Erythroblast (primary cell): ENCODE measurements at regions not wholly inside any gene's neighbourhood (a gene's known extent, or its start where the extent isn't known, plus 50 kb on each side); places are given as distances from the start of the nearest gene placed in this dataset.

ENCODE experiments used
- DNase-seq, 2 experiments: peaks; one replicate each; lab custom pipeline; 2025; lab: John Stamatoyannopoulos, UW
- GATA1 ChIP-seq: IDR thresholded peaks from 2 replicates; pipeline ENCODE4 v1.6.1; 2011; ENCODE audit warnings: low read depth, mild to moderate bottlenecking, control low read depth, low read length, moderate library complexity
- POLR2A ChIP-seq: IDR thresholded peaks from 2 replicates; pipeline ENCODE4 v1.6.1; 2011; ENCODE audit warnings: mild to moderate bottlenecking, low read length

DNA sequence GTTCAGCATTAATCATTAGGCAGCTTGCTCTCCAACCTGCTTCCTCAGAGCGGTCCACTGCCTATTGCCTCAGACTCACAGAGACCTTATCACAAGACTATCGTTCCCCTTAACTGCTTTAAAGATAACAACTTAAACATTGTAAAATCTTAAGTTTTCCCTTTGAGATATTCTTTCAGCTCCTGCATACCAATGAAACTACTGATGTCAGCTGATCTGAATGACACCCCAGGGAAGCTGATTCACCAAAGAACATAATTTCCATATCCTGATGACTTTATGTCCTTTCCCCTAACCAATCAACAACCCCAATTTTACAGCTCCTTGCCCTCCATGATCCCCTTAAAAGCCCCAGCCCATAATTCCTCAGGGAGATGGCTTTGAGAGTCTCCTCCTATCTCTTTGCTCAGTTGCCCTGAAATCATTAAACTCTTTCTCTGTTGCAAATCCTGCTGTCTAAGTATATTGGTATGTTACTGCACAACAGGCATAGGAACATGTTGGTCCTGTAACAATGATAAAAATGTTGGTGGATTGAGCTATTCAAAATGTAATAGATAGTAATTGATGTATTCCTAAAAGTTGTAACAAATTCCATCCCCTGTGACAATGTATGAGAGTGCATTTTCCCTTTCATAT is 621.4 kb upstream of the RGS18 start:
- TF ChIP-seq POLR2A (no peak), GATA1 (no peak)
- no peak for DNase-seq

DNA sequence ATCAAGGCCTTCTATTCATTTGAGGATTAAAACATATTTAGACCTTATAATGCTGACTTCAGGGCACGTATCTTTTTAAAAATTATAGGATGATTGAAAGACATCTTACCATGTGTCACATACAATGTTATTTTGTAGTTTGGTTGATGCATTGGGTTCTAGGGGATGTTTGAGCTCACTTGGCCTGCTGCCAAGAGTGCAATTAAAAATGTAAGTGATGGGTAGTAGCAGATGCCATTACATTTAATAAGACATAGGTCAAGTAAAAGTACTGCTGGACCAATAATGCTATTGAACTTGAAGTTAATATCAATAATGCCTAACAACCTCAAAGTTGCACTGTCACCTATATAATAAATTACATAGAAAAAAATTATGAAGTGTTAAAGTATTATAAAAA is 616.5 kb upstream of the RGS18 start:
- no peak for DNase-seq
- TF ChIP-seq GATA1 (no peak), POLR2A (no peak)

DNA sequence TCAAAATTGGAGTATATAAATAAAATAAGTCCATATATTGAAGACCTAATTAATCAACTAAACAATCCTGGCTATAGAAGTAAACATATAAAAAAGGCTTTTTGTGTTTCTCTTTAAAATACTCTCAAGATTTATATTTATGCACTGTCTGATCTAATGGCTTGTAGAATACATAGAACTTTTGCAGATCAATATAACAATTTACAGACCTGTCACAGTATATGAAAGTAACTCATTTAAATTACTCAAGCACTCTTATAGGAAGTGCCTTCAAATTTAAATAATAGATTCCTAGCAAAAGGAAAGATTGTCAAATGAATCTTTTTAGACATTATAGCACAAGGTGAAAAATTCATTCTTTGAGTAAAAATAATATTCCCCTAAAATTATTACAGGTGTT is 615.8 kb upstream of the RGS18 start:
- TF ChIP-seq POLR2A = no peak
- TF ChIP-seq GATA1 = no peak
- DNase-seq = no peak

DNA sequence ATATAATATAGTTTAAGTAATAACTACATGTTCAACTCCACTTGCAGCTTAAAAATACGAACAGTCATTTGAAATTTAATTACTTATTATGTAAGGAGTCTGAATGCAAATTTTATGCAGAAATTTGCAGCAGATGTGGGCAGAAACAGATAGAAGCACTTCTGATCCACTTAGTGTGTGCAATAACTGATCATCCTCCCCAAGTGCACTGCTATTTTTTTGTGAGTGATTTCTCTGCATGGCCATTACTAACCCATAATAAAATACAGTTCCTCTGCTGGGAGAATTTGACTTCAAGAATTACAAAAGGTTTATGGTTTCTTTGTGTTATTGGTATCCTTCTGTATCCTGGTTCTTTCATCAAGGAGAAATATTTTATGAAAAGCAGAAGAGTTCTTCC is 611.5 kb upstream of the RGS18 start:
- no peak for DNase-seq
- TF ChIP-seq GATA1 (no peak), POLR2A (no peak)

DNA sequence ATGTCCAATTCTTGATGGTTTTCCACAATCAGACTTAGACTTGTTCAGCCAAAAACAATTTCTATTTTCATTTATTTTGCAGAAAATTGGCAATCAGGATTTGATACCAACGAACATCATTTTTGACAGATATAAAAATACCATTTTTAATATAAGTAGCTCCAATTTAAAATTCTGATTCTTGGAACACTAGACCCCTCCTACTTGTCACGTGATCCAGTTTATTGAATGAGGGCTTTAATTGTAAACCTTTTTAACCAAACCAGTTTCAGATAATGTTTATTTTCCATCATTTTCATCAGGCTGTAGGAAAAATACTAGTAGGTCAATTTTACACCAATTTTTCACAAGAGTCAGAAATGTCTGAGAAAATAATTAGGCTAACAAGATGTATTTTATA is 607.2 kb upstream of the RGS18 start:
- no peak for DNase-seq
- TF ChIP-seq GATA1 = no peak
- no peak for TF ChIP-seq POLR2A

DNA sequence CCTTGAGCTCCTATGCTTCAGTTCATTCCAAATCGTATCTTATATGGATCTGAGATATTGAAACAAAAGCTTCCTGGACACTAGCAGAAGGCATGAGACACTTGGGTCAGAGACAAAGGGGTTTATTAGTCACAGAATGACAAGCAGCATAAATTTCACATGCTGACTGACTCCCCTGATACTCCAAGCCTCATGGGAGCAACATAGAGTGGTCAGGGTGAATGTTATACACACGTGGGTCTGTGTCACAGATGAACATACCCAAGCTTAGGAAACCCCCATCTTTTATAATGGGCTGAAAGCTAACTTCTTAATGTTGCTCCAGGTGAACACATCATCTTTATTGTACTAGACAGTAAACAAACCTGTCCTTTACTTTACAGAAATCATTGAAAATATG is 599.9 kb upstream of the RGS18 start:
- TF ChIP-seq POLR2A = no peak
- TF ChIP-seq GATA1 = no peak
- DNase-seq = no peak

DNA sequence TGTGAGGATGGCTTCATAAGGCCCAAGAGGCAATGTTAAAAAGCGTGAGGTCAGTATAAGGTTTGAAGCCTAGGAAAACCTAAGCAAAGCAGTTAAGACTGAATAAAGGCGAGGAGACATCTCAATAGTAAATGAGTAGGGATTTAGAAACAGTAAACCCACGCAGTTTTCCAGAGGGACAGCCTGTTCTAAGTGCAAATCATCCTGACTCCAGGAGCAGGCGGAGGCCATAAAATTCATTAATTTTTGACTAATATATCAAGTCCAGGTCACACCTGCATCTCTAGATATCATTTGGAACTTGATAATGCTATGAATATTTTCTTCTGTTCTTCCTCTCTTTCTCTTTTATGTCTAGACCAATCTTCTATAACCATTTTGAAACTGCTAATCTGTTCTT is 597.0 kb upstream of the RGS18 start:
- DNase-seq = no peak
- TF ChIP-seq GATA1 (no peak), POLR2A (no peak)

DNA sequence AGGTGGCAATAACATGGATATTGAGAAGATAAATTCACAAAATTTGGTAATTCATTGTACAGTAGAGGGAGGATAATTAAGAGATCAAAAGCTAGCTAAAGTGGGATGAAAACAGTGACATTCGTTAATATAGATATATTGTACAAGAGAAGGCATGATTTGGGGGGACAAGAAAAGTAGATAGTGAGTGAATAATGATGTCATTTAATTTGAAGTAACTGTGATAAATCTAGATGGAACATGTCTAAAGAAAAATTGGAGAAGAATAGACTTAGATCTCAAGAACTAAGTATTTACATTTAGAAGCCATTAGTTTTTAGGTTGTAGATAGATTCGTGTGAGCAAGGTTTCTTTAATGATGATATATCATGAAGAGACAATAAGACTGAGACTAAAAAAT is 594.0 kb upstream of the RGS18 start:
- no peak for DNase-seq
- TF ChIP-seq GATA1 = no peak
- TF ChIP-seq POLR2A = no peak

DNA sequence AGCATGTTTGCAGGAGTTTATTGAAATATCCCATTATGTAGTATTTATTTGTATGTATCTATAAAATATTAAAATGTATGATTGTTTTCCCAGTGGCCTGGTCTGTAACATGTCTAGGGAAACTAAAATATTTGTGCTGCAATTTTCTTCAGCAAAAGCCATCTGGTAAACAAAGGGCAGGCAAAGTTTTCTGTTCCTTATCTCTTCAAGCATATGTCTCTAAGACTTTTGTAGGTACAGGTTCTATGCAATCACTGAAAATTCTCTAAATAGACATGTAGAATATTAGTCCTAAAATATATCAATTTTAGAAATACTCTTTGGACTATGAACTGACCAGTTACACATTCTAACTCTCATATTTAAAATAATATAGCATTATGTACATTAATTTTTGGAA is 585.8 kb upstream of the RGS18 start:
- TF ChIP-seq GATA1 (no peak), POLR2A (no peak)
- peak; percentile 2 to 8 for DNase-seq

DNA sequence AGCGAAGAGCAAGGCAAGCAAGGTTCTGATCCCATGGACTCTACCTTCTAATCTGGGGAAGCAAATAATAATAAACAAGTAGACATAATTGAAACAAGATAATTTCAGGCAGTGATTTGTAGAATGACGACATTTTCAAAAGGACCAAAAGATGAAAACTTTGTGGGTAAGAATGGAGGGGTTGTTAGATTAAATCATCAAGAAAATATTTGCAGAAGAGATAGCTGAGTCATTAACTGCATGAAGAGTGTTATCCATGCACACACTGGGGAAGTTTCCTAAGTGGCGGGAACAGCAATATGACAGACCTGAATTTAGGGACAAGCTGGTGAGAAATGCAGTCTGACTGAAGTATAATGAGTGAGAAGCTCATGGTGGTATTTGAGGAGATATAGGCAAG is 583.1 kb upstream of the RGS18 start:
- peak in 1 of 2 experiments; percentile 1 for DNase-seq
- no peak for TF ChIP-seq POLR2A
- TF ChIP-seq GATA1 = no peak

DNA sequence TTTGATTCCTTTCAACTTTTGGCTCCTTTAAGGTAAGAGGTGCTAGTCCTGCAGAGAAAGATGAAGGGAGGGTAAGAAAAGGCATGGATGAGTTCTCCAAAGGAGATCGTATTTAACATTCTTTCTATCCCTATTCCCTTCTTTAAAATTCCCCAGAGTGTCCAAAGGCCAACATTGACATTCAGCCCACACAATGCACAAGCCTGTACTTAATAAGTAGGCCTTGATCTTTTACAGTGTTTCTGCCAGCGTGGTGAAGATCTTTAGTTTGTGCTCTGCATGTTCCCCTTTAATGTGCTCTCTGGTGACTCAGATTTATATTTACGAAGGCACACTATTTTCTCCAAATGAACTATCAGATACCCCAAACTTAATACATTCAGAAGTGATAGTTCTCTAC is 582.5 kb upstream of the RGS18 start:
- no peak for TF ChIP-seq GATA1
- TF ChIP-seq POLR2A = no peak

DNA sequence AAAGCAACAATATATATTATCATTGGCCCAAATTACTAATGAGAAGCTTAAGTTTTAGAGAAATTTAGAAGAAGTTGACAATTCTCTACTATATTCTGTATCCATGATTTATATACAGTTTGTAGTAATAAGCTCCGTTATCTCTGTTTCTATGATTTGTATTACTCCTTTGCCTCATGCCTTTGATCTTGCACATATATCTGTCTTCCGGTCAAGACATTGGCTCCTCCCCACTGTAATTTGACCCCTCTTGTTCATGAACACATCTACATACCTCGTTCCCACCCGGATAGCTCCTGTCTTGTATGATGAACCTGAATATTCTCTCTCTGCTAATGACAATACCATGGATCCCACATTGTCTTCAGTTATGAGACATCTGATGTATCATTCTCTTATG is 581.0 kb upstream of the RGS18 start:
- no peak for DNase-seq
- no peak for TF ChIP-seq GATA1
- no peak for TF ChIP-seq POLR2A

More for the DNA sequence above, 582.5 kb upstream of the RGS18 start:
- DNase-seq = no peak

DNA sequence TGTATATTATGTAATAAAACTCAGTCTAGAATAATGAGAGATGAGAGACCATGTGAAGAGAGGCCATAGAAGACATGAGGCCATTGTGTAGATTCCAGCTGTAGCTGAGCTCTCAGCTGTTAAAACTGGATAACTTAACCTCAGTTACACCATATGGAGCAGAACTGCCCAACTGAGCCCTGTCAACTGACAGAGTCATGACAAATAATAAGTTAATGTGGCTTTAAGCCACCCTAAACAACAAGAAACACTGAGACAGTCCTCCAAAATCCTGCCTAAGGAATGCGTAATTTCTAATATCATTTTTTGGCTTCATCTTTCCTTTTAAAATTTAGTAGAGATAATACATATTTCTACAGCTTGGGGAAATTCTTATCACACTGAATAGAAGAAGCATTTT is 580.0 kb upstream of the RGS18 start:
- no peak for DNase-seq
- no peak for TF ChIP-seq POLR2A
- TF ChIP-seq GATA1 = no peak

DNA sequence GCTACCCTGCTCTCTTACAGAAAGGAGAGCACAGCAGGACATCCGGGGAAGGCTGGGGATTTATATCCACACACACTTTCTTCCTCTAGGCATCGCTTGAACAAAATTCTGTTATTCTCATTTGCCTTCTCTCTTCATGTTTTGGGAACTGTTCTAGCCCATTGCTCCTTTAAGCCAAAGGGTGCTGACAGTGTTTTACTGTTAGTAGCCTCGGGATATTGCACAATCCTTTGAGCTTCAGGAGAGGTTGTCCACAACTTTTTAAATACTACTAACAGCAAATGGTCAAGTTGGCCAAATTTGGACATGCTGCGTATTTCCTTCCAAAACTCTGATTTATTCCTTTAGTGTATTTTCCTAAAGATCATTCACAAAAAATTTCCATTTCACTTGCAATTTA is 579.2 kb upstream of the RGS18 start:
- no peak for DNase-seq

DNA sequence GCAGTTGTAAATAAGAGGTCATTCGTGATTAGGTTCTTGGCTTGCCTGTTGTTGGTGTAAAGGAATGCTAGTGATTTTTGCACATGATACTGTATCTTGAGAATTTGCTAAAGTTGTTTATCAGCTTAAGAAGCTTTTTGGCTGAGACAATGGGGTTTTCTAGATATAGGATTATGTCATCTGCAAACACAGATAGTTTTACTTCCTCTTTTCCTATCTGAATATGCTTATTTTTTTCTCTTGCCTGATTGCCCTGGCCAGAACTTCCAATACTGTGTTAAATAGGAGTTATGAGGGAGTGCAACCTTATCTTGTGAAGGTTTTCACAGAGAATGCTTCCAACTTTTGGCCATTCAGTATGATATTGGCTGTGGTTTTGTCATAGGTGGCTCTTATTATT is 576.1 kb upstream of the RGS18 start:
- DNase-seq = peak; percentile 6 to 53
- TF ChIP-seq GATA1 (no peak), POLR2A (no peak)

More for the DNA sequence above, 579.2 kb upstream of the RGS18 start:
- TF ChIP-seq POLR2A (no peak), GATA1 (no peak)
